Endothelial cell of umbilical vein (primary cell): ENCODE measurements at regions not wholly inside any gene's neighbourhood (a gene's known extent, or its start where the extent isn't known, plus 50 kb on each side); places are given as distances from the start of the nearest gene placed in this dataset.

Source experiments
- BruUV-seq: library from RNA; stranded (reverse); fragments of 400-500 nt; replicated peaks from 2 replicates; lab custom pipeline; 2021; lab: Mats Ljungman, UMichigan
- CTCF ChIA-PET: fragments of 300-600, 350-600 bp; sonication (Branson Sonifier 250); formaldehyde crosslinking; loops from one replicate; lab custom pipeline; 2021; ENCODE audit warnings: antibody characterized with exemption, inconsistent platforms; lab: Charles Lee
- POLR2A ChIA-PET: fragments of 300-600, 350-600 bp; sonication (Branson Sonifier 250); formaldehyde crosslinking; loops from one replicate; lab custom pipeline; 2021; ENCODE audit warnings: antibody characterized with exemption, inconsistent platforms; lab: Charles Lee
- DNase-seq: peaks from one replicate; pipeline ENCODE4 v3.0.0-alpha.2; 2011; ENCODE audit warnings: low read depth, low spot score
- FAIRE-seq: peaks from 2 replicates; lab custom pipeline; 2011; peaks lifted over from hg19 to GRCh38; lab: Jason Lieb, UNC
- H2AFZ ChIP-seq: 2 replicates; pipeline ENCODE4 v1.6.0; 2012; ENCODE audit warnings: low read depth, low read length, control low read depth, inconsistent platforms
- H3K27ac ChIP-seq: 2 replicates; pipeline ENCODE4 v1.5.1; 2011; ENCODE audit warnings: low read depth, mild to moderate bottlenecking, control low read depth, low read length, moderate library complexity; ENCODE audit not compliant: insufficient read depth
- H3K27me3 ChIP-seq, 2 experiments: 2 replicates each; pipeline versions ENCODE4 v1.6.0 to v1.6.1; 2011; ENCODE audit warnings: low read length in 2 of 2, mixed read lengths in 1 of 2; ENCODE audit not compliant: control insufficient read depth in 2 of 2, insufficient read depth in 2 of 2
- H3K36me3 ChIP-seq, 2 experiments: 2 replicates in 1 of 2; 3 replicates in 1 of 2; pipeline ENCODE4 v1.5.1; 2011; ENCODE audit warnings: low read length in 2 of 2, mild to moderate bottlenecking in 1 of 2, moderate library complexity in 1 of 2; ENCODE audit not compliant: control insufficient read depth in 2 of 2, insufficient read depth in 2 of 2; ENCODE audit errors: extremely low read depth in 1 of 2
- H3K4me1 ChIP-seq: 3 replicates; pipeline ENCODE4 v1.5.1; 2011; ENCODE audit warnings: mild to moderate bottlenecking, low read length; ENCODE audit not compliant: control insufficient read depth, insufficient read depth; ENCODE audit errors: extremely low read depth
- H3K4me2 ChIP-seq: 2 replicates; pipeline ENCODE4 v1.6.1; 2011; ENCODE audit warnings: low read length, control low read depth, mixed read lengths; ENCODE audit not compliant: insufficient read depth
- H3K4me3 ChIP-seq, 3 experiments: fragments of 200-600 bp in 1 of 3; sonication (generic), shearing (Covaris generic) in 1 of 3; replicated peaks in 1 of 3; 2 replicates each; pipeline ENCODE4 v1.5.1; 2011 to 2016; ENCODE audit warnings: control low read depth in 3 of 3, low read length in 3 of 3, mild to moderate bottlenecking in 2 of 3, inconsistent platforms in 1 of 3, low read depth in 1 of 3, moderate library complexity in 1 of 3; ENCODE audit not compliant: insufficient read depth in 1 of 3
- H3K79me2 ChIP-seq: 2 replicates; pipeline ENCODE4 v1.6.0; 2012; ENCODE audit warnings: low read length, inconsistent platforms; ENCODE audit not compliant: control insufficient read depth, insufficient read depth
- H3K9ac ChIP-seq: replicated peaks from 2 replicates; pipeline ENCODE3; 2011; ENCODE audit warnings: low read length, control low read depth; ENCODE audit not compliant: insufficient read depth; ENCODE audit errors: extremely low read depth
- H3K9me1 ChIP-seq: replicated peaks from 3 replicates; pipeline ENCODE4 v1.6.0; 2011; ENCODE audit warnings: mild to moderate bottlenecking, low read length; ENCODE audit not compliant: control insufficient read depth, insufficient read depth; ENCODE audit errors: extremely low read depth
- H3K9me3 ChIP-seq: replicated peaks from 2 replicates; pipeline ENCODE4 v1.5.1; 2012; ENCODE audit warnings: low read length, inconsistent platforms; ENCODE audit not compliant: control insufficient read depth, insufficient read depth
- H4K20me1 ChIP-seq: replicated peaks from 2 replicates; pipeline ENCODE3; 2011; ENCODE audit warnings: mild to moderate bottlenecking, low read length; ENCODE audit not compliant: control insufficient read depth, insufficient read depth; ENCODE audit errors: extremely low read depth
- CTCF ChIP-seq, 2 donors: IDR thresholded peaks; 1 replicate in 1 of 2; 2 replicates in 1 of 2; pipeline ENCODE4 v1.5.1; 2011; ENCODE audit warnings: low read length in 2 of 2, mild to moderate bottlenecking in 2 of 2, moderate library complexity in 2 of 2, control low read depth in 1 of 2, inconsistent platforms in 1 of 2, low read depth in 1 of 2; ENCODE audit not compliant: insufficient read depth in 1 of 2; ENCODE audit errors: extremely low read depth in 1 of 2
- EZH2 ChIP-seq: IDR thresholded peaks from 2 replicates; pipeline ENCODE4 v1.6.1; 2012; ENCODE audit warnings: borderline replicate concordance, low read depth, mild to moderate bottlenecking, moderate library complexity, low read length, inconsistent platforms; ENCODE audit not compliant: severe bottlenecking
- FOS ChIP-seq: IDR thresholded peaks from 2 replicates; pipeline ENCODE4 v1.6.1; 2011; ENCODE audit warnings: mild to moderate bottlenecking, low read length, moderate library complexity, borderline replicate concordance; ENCODE audit not compliant: insufficient read depth
- GATA2 ChIP-seq: IDR thresholded peaks from 2 replicates; pipeline ENCODE4 v1.7.0; 2011; ENCODE audit warnings: low read depth, mild to moderate bottlenecking, moderate library complexity, mixed read lengths, low read length; ENCODE audit not compliant: insufficient read length, insufficient read depth
- JUN ChIP-seq: IDR thresholded peaks from 2 replicates; pipeline ENCODE4 v1.6.1; 2011; ENCODE audit warnings: borderline replicate concordance, low read depth; ENCODE audit not compliant: insufficient read length, insufficient read depth
- MYC ChIP-seq: IDR thresholded peaks from one replicate; pipeline ENCODE4 v1.6.1; 2011; ENCODE audit warnings: mild to moderate bottlenecking, low read depth, low read length
- POLR2A ChIP-seq: IDR thresholded peaks from 2 replicates; pipeline ENCODE4 v1.6.1; 2012; ENCODE audit warnings: low read depth, mild to moderate bottlenecking, control low read depth, low read length
- POLR2AphosphoS5 ChIP-seq: IDR thresholded peaks from 2 replicates; pipeline ENCODE4 v1.6.1; 2012; ENCODE audit warnings: low read depth, mild to moderate bottlenecking, control low read depth, low read length, moderate library complexity; ENCODE audit not compliant: insufficient read depth
- dilution Hi-C: fragments of 300-500 bp; cut with MboI; formaldehyde crosslinking; loops from one replicate; pipeline ENCODE4 v1.15.0; 2019; ENCODE audit warnings: low sequenced_read_pairs; ENCODE audit not compliant: extremely low pct_ligation_motif_present
- intact Hi-C: fragments of 100-400 bp; cut with micrococcal nuclease; formaldehyde crosslinking; loops from one replicate; pipeline ENCODE4 v1.10.0; 2022
- TF ChIP-seq, protein P1 (sequence below): IDR thresholded peaks from 2 replicates; pipeline ENCODE4 v1.6.1; 2011; ENCODE audit not compliant: insufficient read depth, insufficient read length

- Histone ChIP-seq H3K4me1 (no peaks in the 10 kb centered on the region), H3K36me3 (no peaks in the 10 kb centered on the region), H3K79me2 (no peaks in the 10 kb centered on the region), H2AFZ (no peak overlapping the region), H3K4me3 (no peak overlapping the region), H3K27ac (no peak overlapping the region), H3K27me3 (no peaks in the 10 kb centered on the region), H3K9me3 (no peaks in the 10 kb centered on the region), H3K9ac (no peak overlapping the region), H3K4me2 (no peak overlapping the region), H3K9me1 (no peaks in the 10 kb centered on the region), H4K20me1 (no peaks in the 10 kb centered on the region)
- no peak for TF ChIP-seq MYC
- no peak for TF ChIP-seq CTCF (IDR thresholded peaks at IDR 0.05; ENCODE audit: extremely low read depth in 1 of 2, insufficient read depth in 1 of 2, low read depth in 1 of 2, low read length in 2 of 2)
- TF ChIP-seq GATA2, result no peak
- TF ChIP-seq, protein P1, sequence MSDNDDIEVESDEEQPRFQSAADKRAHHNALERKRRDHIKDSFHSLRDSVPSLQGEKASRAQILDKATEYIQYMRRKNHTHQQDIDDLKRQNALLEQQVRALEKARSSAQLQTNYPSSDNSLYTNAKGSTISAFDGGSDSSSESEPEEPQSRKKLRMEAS, result no peak
- TF ChIP-seq FOS, result no peak
- TF ChIP-seq EZH2, result no peak
- no peak for TF ChIP-seq POLR2A
- TF ChIP-seq POLR2AphosphoS5, result no peak
- TF ChIP-seq JUN, result no peak
- intact Hi-C loops (no loop called here), dilution Hi-C loops (no loop called here)
- no TSS peak for BruUV-seq
- POLR2A ChIA-PET, result no interaction called here
- CTCF ChIA-PET, result no interaction called here
- DNase-seq (no peak), FAIRE-seq (no peak)
These were observed 235.4 kb upstream of the RGMA start for GRCh38 chr15:93324186-93324975.
